ENCODE measurements at regions not wholly inside any gene's neighbourhood (a gene's known extent, or its start where the extent isn't known, plus 50 kb on each side); places are given as distances from the start of the nearest gene placed in this dataset.

DNA sequence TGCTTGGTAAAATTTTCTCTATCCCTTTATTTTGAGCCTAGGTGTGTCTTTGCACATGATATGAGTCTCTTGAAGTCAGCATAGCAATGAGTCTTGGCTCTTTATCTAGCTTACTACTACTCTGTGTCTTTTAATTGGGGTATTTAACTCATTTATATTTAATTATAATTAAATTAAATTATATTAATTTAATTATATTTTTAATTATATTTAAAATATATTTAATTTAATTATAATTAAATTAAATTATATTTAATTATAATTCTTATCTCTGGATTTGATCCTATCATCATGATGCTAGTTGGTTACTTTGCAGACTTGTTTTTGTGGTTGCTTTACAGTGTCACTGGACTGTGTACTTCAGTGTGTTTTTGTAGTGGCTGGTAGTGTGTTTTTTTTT lies 201.2 kb upstream of the ITM2A start:
- ATAC-seq: no peak
- BruUV-seq (replicated peaks): no TSS peak
- Histone ChIP-seq H3K4me1 (ENCODE audit: control insufficient read depth in 1 of 2, insufficient read depth in 2 of 2, low read length in 2 of 2) (no peaks in the 10 kb centered on the region), H3K9me2 (ENCODE audit: insufficient read depth) (no peaks in the 10 kb centered on the region), H4K20me1 (ENCODE audit: insufficient read depth) (no peaks in the 10 kb centered on the region), H2AFZ (ENCODE audit: low read depth, low read length, poor library complexity, severe bottlenecking) (no peak overlapping the region), H3K36me3 (ENCODE audit: control insufficient read depth in 1 of 2, insufficient read depth in 2 of 2, low read length in 2 of 2) (no peaks in the 10 kb centered on the region), H3K9me3 (ENCODE audit: control insufficient read depth in 1 of 2, insufficient read depth in 1 of 2, low read depth in 1 of 2, low read length in 2 of 2) (no peaks in the 10 kb centered on the region), H3K4me2 (ENCODE audit: low read length) (no peak overlapping the region), H3K27me3 (ENCODE audit: insufficient read depth, low read length) (no peaks in the 10 kb centered on the region), H3K79me2 (ENCODE audit: insufficient read depth, low read length) (no peaks in the 10 kb centered on the region), H3K27ac (ENCODE audit: low read depth, low read length) (no peak overlapping the region), H3K9ac (ENCODE audit: low read length) (no peak overlapping the region), H3K4me3 (replicated peaks in 1 of 2; ENCODE audit: low read depth in 1 of 2, low read length in 2 of 2) (no peak overlapping the region)
- intact Hi-C loops (cut with micrococcal nuclease): no loop called here
- ChIA-PET POLR2A (no interaction called here), CTCF (no interaction called here), RAD21 (ENCODE audit: low non-redundant PET in 1 of 2, low total read pairs in 2 of 2, uncharacterized antibody in 2 of 2, unreplicated experiment in 2 of 2) (no interaction called here)
- DNase-seq (ENCODE audit: low read depth, low spot score): no peak
- TF ChIP-seq EGR1 (IDR thresholded peaks at IDR 0.05; ENCODE audit: low read depth): no peak
- no peak for TF ChIP-seq POLR2A (IDR thresholded peaks at IDR 0.05; ENCODE audit: borderline replicate concordance, extremely low read depth, insufficient read depth, insufficient read length)
- TF ChIP-seq EZH2 (IDR thresholded peaks at IDR 0.05): no peak
- no peak for TF ChIP-seq JUND (IDR thresholded peaks at IDR 0.05)
- no peak for TF ChIP-seq MAX (IDR thresholded peaks at IDR 0.05)
- no peak for TF ChIP-seq CEBPB (IDR thresholded peaks at IDR 0.05; ENCODE audit: low read depth)
- TF ChIP-seq POLR2AphosphoS5 (IDR thresholded peaks at IDR 0.05; ENCODE audit: low read depth, low read length): no peak
- no peak for TF ChIP-seq CTCF (IDR thresholded peaks at IDR 0.05 in 2 of 3, conservative IDR thresholded peaks at IDR 0.05 in 1 of 3; ENCODE audit: borderline replicate concordance in 1 of 3, insufficient read depth in 1 of 3, low read depth in 2 of 3, low read length in 2 of 3)
- no peak for TF ChIP-seq SRF (IDR thresholded peaks at IDR 0.05; ENCODE audit: low read depth)
- TF ChIP-seq SIN3A (IDR thresholded peaks at IDR 0.05; ENCODE audit: low read depth): no peak
- TF ChIP-seq, protein P1, sequence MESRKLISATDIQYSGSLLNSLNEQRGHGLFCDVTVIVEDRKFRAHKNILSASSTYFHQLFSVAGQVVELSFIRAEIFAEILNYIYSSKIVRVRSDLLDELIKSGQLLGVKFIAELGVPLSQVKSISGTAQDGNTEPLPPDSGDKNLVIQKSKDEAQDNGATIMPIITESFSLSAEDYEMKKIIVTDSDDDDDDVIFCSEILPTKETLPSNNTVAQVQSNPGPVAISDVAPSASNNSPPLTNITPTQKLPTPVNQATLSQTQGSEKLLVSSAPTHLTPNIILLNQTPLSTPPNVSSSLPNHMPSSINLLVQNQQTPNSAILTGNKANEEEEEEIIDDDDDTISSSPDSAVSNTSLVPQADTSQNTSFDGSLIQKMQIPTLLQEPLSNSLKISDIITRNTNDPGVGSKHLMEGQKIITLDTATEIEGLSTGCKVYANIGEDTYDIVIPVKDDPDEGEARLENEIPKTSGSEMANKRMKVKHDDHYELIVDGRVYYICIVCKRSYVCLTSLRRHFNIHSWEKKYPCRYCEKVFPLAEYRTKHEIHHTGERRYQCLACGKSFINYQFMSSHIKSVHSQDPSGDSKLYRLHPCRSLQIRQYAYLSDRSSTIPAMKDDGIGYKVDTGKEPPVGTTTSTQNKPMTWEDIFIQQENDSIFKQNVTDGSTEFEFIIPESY (IDR thresholded peaks at IDR 0.05; ENCODE audit: extremely low read depth, insufficient replicate concordance, low read length): no peak
- no peak for TF ChIP-seq CBX3 (IDR thresholded peaks at IDR 0.05; ENCODE audit: low read depth)
- no peak for TF ChIP-seq ZFX (IDR thresholded peaks at IDR 0.05)
- TF ChIP-seq REST (IDR thresholded peaks at IDR 0.05; ENCODE audit: low read depth): no peak
- TF ChIP-seq, protein P2, sequence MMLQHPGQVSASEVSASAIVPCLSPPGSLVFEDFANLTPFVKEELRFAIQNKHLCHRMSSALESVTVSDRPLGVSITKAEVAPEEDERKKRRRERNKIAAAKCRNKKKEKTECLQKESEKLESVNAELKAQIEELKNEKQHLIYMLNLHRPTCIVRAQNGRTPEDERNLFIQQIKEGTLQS (IDR thresholded peaks at IDR 0.05): no peak
- TF ChIP-seq TCF7L2 (IDR thresholded peaks at IDR 0.05; ENCODE audit: borderline replicate concordance, extremely low read depth, insufficient read depth, insufficient read length): no peak
- TF ChIP-seq ZNF274 (IDR thresholded peaks at IDR 0.05; ENCODE audit: low read depth, low read length): no peak
